Left ventricle myocardium superior (tissue), 1 donor: ENCODE measurements at regions not wholly inside any gene's neighbourhood (a gene's known extent, or its start where the extent isn't known, plus 50 kb on each side); places are given as distances from the start of the nearest gene placed in this dataset.
"Not testable (repeated sequence)": the region's sequence is repeated elsewhere in the genome, so short reads cannot be mapped to it uniquely, and the experiment has no call there.

Source experiments
- ATAC-seq: fragments of 200-7000 bp; cut with Tn5 transposase; one replicate; pipeline ENCODE4 v1.9.1; 2020; ENCODE audit warnings: mild to moderate bottlenecking, moderate library complexity
- DNase-seq: peaks from one replicate; pipeline ENCODE4 v3.0.0-alpha.2; 2020
- intact Hi-C: fragments of 100-400 bp; cut with micrococcal nuclease; formaldehyde crosslinking; loops from one replicate; pipeline ENCODE4 v1.11.0; 2022
- donor health status: DM: no; HTN: yes; CAD: no; lungs with severe emphysema.

DNA sequence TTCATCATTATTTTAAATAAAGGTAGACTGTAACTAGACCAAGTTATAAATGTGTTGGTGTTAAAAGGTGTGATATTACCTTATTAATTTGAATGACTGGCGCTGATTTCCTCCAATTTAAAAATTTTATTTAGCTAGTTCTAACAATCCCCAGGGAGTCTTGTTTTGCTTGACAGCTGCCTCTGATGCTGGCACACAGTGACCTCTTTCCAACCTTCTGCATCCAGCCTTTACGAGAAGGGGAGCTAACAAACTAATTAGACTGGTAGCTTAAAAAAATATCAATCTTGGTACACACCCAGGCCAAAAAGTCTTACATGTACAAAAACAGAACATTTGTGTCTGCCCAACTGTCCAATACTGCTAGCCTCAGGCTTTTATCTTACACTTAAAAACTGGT is 51.8 kb upstream of the ENPEP start:
- intact Hi-C loops: no loop called here
- ATAC-seq (no peak), DNase-seq (no peak)

DNA sequence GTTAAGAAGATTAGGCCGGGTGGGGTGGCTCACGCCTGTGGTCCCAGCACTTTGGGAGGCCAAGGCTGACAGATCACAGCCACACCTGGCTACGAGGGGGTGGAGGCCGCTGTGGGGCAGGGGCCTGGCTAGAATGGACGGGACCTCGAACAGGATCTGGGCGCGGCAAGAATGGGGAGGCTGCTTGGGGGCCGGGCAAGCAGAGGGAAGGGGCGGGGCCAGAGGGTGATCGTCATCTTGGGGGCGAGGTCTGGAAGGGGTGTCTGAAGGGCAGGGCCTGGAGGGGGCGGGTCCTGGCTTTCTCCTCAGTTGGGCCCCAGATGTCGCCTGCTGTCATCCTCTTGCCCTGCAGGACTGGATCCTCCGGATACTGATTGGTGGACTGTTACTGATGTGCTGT is 57.3 kb upstream of the ENPEP start:
- ATAC-seq (no peak), DNase-seq (no peak)
- intact Hi-C loops: no loop called here

DNA sequence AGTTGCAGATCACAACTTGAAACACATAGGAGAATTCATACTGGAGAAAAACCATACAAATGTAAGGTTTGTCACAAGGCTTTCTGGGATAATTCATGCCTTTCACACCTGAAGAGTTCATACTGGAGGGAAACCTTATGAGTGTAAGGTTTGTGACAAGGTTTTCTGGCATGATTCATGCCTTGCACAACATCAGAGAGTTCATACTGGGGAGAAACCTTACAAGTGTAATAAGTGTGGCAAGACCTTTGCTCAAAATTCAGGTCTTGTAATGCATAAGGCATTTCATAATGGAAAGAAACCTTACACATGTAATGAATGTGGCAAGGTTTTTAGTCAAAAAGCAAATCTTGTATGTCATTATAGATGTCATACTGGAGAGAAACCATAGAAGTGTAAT is 58.8 kb upstream of the ENPEP start:
- DNase-seq: no peak
- intact Hi-C loops: no loop called here

DNA sequence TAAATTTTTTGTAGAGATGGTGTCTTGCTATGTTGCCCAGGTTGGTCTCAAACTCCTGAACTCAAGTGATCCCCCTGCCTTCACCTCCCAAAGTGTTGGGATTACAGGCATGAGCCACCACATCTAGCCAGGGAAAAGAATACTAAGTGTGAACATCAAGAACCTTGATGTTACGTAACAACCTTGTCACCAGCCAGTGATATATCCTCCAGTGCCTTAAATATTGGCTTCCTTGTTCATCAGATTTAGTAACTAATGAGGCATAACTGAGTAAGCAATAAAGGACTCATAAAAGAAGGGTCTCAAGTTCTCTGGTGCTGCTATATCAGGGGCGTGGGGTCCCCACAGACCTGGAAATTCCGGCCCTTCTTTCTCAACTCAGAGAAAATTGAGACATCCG is 60.5 kb upstream of the ENPEP start:
- ATAC-seq: no peak
- intact Hi-C loops: no loop called here
- no peak for DNase-seq

More for the DNA sequence above, 58.8 kb upstream of the ENPEP start:
- ATAC-seq: no peak

DNA sequence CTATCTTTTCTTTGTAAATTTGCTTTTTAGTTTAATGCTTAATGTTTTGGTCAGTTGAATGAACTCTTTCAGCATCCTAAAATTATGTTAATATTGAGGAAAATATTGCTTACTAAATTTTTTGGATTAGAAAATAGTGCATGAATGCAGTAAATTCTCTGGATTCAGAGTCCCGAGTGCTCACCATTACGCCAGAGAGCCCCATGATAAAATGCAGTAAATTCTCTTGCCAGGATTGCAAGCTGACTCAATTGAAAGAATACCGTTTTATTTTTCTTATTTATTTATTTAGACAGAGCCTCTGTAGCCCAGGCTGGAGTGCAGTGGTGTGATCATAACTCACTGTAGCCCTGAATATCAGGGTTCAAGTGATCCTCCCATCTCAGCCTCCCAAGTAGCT is 60.9 kb upstream of the ENPEP start:
- intact Hi-C loops: no loop called here
- ATAC-seq (no peak), DNase-seq (no peak)

DNA sequence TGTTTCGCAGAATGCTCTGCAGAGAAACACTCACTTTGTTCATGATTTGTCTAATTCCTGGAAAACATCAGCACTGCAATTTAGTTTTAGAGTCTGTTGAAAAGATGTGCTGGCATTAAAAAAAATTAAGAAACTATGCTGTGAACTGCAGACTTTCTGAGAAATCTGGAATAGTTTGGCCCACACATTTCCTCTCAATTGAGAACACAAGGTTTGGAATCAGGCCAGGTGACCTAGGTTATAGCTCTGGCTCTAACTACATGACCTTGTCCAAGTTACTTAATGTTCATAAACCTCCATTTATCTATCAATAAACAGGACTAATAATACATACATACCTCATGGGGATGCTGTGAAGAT is 61.4 kb upstream of the ENPEP start:
- DNase-seq (no peak), ATAC-seq (peak; percentile 50)
- intact Hi-C loops: no loop called here

DNA sequence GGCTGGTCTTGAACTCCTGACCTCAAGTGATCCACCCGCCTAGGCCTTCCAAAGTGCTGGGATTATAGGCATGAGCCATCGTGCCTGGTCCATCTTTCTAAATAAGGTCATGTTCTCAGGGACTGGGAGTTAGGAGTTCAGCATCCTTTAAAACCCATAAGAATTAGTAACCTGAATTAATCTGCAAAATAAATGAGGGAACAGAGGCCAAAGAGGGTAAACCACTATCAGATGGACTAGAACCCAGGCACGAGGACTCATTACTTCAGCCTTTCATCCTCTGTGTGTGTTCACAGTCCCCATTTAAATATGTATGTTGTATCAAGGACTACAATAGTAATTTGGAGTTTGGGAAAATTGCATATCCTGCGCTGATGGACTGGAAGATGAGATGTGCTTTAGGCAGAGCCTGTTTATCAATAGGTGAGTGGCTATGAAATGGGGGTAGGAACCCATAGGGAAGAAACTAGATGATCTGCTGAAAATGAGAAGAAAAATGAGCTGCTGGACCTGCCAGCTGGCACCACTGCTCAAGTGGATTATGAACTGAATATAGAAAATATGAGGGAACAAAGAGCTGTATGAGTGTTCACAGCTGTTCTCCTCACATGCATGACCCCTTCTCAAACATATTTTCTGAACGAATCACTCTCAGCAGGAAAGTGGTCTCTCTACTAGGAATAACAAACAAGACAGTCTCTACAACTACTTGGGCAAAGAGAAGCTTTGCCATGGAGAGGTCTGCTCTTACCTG is 62.0 kb upstream of the ENPEP start:
- ATAC-seq, DNase-seq, intact Hi-C loops: not testable (repeated sequence)

DNA sequence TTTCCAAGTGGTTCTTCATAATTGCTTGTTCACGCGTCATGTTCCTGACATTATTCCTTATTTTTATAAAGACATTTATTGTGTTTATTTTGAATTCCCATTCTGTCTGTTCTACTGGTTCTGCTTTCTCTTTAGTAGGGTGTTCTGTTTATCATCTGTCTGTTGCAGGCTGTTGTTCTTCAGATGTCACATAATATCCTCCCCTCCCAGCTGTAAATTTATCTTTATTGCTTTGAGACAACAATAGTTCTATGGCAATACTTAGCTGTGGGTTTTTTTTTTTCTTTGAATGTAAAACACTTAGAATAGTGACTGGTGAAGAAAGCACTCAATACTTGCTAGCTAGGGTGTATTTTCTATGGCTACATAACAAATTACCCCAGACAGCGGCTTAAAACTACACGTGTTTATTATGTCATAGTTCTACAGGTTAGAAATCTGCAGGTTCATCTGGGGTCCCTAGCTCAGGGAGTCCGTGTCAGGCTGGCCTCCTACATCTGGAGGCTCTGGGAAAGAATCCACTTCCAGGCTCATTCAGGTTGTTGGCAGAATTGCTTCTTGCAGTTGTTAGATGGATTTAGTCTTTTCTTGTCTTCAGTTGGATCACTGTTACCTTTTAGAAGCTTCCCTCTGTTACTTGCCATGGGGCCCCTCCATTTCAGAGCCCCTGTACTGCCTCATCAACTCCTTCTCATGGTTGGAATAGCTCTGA is 63.4 kb upstream of the ENPEP start:
- intact Hi-C loops: no loop called here
- no peak for DNase-seq
- ATAC-seq: no peak

DNA sequence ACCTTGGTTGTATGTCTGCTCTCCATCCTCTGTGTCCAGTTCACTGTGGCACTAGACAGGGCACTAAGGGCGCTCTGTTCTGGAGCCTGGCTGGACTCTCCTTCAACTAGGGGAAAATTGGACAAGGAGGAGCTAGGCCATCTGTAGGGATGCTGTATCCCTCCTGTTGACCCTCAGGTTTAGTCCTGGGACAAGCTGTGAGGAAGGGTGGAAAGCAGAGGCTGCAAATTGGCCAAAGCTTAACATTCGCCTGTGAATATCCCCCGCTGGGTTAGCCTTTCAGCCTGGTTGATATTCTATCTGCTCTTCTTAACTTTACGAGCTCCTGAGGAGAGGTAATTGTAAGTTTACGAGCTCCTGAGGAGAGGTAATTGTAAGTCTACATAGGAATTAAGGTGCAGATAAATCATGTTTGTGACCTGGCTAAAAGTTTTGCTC is 64.4 kb upstream of the ENPEP start:
- ATAC-seq (no peak), DNase-seq (no peak)
- intact Hi-C loops: no loop called here

DNA sequence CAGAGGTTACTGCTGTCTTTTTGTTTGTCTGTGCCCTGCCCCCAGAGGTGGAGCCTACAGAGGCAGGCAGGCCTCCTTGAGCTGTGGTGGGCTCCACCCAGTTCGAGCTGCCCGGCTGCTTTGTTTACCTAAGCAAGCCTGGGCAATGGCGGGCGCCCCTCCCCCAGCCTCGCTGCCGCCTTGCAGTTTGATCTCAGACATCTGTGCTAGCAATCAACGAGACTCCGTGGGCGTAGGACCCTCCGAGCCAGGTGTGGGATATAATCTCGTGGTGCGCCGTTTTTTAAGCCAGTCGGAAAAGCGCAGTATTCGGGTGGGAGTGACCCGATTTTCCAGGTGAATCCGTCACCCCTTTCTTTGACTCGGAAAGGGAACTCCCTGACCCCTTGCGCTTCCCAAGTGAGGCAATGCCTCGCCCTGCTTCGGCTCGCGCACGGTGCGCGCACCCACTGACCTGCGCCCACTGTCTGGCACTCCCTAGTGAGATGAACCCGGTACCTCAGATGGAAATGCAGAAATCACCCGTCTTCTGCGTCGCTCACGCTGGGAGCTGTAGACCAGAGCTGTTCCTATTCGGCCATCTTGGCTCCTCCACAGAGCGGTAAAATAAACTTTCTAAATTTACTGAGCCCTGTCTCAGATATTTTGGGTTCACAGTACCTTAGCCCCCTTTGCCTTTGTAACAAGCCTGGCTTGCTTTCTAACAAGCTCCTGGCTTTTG is 64.9 kb upstream of the ENPEP start:
- intact Hi-C loops: not testable (repeated sequence)

DNA sequence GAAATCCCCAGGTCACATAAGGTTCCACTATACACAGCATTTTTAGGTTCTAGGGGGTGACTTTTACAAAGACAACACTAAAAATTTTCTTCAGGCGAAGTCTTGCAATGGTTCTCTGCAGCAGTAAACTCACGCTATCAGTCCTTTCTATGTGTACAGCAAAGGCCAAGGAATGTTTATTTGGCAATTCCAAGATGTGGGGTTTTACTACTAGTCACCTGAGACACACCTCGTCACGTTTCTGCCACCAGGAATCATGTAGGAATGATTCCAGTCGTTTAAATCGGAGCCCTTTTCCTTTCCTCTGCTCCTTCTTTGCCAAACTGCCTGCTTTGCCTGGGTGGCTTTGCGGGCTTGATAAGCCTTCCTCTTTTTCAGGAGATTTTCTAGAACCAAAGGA is 75.9 kb upstream of the ENPEP start:
- intact Hi-C loops: no loop called here
- ATAC-seq: no peak
- DNase-seq: no peak

More for the DNA sequence above, 64.9 kb upstream of the ENPEP start:
- ATAC-seq, DNase-seq: not testable (repeated sequence)

DNA sequence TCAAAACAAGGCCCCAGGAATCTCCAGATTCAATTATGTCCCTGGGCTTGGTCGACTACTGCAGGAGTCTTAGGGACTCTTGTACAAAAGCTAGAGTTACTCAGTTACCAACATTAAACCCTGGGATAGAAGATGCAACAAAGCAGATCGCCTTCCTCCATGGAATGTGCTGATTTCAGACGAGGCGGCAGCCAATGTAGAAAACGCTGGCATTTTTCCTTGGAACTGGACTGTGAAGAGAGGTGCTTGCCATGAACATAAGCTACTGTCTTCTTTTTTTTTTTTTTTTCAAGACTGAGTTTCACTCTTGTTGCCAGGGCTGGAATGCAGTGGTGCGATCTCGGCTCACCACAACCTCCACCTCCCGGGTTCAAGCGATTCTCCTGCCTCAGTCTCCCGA is 76.9 kb upstream of the ENPEP start:
- ATAC-seq, DNase-seq, intact Hi-C loops: not testable (repeated sequence)

DNA sequence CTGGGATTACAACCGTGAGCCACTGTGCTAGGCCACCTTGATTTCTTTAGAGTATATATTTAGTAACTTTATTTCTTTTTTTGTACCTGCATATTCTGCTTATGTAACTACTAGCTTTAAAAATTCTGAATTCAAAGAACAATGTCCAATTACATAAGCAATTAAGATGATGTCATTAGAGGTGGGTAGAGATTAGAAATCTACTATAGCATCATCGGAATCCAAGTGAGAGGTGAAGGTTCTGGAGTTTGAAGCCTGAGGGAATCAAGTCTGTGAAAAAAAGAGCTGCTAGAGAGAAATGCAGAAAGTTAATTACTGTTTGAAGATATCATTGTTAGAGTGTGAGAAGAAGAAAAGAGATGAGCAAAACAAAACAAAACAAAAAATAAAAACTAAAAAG is 79.0 kb upstream of the ENPEP start:
- DNase-seq: no peak
- no peak for ATAC-seq
- intact Hi-C loops: no loop called here

DNA sequence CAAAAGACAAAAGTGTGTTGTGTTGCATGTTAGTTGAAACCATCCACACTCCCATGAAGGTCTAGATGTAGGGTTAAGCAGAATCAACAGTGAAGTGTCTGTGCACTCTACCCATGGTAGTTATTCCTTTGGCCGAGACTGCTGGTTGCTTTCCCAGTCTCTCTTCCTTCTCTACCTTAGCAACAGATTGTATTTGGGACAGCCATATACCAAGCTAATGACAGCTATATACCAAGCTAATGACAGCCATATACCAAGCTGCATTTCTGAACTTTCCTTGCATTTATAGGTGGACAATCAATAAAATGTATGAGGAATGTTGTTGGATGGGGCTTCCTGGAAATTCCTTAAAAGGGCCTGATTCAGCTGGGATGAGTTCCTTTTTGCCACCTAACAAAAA is 80.5 kb upstream of the ENPEP start:
- no peak for DNase-seq
- ATAC-seq: no peak
- intact Hi-C loops: no loop called here

DNA sequence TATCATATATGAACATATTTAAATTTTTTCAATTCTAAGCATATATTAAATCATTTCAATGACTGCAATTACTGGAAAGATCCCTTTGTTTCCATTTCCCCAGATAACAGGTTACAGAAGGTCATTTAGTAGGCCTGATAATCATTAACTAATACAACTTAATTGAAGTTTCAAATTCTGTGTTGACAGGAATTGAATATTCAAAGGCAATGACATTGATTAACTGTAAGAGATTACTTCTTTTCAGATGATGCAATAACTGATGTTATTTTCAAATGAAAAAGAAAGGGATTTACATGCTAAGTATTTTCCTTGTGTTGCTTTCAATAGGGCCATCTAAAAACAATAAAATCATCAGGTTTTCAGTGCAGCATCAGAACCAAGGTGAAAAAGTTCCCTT is 81.1 kb upstream of the ENPEP start:
- DNase-seq (no peak), ATAC-seq (no peak)
- intact Hi-C loops: no loop called here

DNA sequence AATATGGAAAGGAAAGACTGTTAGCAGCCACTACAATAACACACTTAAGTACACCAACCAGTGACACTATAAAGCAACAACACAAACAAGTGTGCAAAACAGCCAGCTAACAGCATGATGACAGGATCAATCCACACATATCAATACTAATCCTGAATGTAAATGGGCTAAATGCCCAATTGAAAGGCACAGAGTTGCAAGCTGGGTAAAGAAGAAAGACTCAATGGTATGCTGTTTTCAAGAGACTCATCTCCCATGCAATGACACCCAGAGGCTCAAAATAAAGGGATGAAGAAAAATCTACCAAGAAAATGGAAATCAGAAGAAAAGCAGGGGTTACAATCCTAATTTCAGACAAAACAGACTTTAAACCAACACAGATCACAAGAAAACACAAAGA is 94.2 kb upstream of the ENPEP start:
- DNase-seq: no peak
- intact Hi-C loops: no loop called here
- ATAC-seq: no peak

DNA sequence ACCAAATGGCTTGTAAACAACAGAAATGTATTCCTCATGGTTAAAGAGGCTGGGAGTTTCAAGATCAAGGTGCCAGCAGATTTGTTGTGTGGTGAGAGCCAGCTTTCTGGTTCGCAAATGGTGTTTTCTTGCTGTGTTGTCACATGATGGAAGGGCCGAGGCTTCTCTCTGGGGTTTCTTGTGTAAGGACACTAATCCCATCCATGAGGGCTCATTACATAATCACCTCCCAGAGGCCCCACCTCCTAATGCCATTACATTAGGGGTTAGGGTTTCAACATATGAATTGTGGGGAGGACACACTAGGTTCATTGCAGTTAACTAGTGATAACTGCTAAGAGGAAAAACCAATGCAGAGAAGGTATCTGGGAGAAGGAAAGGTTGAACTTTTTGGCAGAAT is 103.5 kb upstream of the ENPEP start:
- DNase-seq: no peak
- intact Hi-C loops: no loop called here
- ATAC-seq: no peak

DNA sequence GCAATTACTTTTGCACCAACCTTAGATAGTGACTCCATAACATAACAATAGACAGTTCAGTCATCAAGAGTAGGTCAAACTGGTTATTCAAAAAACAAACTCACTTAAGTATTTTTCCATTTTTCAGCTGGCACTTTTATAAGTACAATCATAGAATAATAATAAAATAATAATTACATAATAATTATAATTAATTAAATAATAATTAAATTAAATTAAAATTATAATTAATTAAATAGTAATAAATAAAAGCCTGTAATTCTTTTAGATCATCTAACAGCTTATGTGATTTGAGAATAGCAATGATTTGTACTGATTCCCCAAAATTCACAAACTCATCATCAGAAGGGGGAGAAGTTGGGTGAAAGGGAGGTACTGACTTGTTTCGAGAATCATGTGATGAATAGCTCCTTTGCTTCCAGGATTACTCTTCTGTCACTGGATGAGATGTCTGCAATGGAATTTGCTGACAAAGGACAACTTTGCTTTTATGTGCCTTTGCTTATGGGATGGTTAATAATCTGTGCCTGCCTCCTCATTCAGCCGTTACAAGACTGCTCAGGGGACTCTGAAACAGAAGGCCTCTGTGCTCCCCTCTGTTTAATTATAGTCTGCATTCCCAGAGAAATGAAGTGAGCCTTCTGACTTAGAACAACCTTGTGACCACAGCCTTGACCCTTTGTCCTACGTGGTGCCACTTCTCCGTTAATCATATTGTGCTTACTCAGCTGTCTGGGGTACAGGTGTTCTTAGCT is 104.8 kb upstream of the ENPEP start:
- intact Hi-C loops: no loop called here
- ATAC-seq (no peak), DNase-seq (no peak)

DNA sequence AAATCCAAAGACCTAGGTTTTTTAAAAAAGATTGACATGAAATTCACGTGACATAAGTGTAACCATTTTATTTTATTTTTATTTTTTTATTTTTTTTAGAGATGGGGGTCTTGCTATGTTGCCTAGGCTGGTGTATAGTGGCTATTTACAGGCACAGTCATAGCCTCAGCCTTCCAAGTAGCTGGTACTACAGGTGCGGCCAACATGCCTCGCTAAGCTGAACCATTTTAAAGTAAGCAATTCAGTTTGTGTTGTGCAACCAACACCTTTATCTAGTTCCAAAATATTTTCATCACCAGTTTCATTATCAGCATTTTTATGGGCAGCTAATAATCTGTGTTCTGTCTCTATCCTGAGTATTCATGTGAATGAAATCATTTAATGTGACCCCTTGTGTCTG is 107.5 kb upstream of the ENPEP start:
- DNase-seq (no peak), ATAC-seq (no peak)
- intact Hi-C loops: no loop called here

DNA sequence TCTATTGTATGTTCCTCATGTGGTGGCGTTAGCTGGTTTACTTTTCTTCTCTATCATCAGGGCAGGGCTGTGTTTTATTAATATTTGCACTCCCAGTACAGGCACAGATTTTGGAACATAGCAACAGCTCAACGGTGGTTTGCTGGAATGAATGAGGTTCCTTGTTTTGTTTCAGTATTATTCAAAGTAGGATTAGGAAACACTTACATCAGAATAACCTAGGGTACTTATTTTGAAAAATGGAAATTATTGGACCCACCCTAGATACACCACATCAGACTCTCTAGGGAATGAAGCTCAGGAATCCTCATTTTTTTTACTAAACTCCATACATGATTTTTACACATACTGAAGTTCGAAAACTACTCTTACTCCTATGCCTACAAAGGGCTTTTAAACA is 108.8 kb upstream of the ENPEP start:
- no peak for DNase-seq
- no peak for ATAC-seq
- intact Hi-C loops: no loop called here
